ENCODE measurements at regions not wholly inside any gene's neighbourhood (a gene's known extent, or its start where the extent isn't known, plus 50 kb on each side); places are given as distances from the start of the nearest gene placed in this dataset.

GRCh38 chr5:5981562-5981961 lies 396.8 kb downstream of the MED10 start:
- Histone ChIP-seq H3K9me3 (ENCODE audit: low read length) (no peaks in the 10 kb centered on the region), H3K36me3 (ENCODE audit: insufficient read depth, low read length) (no peaks in the 10 kb centered on the region), H3K27me3 (ENCODE audit: insufficient read depth, low read length) (no peaks in the 10 kb centered on the region), H3K4me2 (ENCODE audit: low read length) (no peak overlapping the region), H3K9ac (ENCODE audit: low read length) (no peak overlapping the region), H4K20me1 (ENCODE audit: insufficient read depth, low read length) (no peaks in the 10 kb centered on the region), H3K4me3 (ENCODE audit: low read depth, low read length, poor library complexity, severe bottlenecking) (no peak overlapping the region), H3K9me2 (ENCODE audit: low read depth, low read length) (no peaks in the 10 kb centered on the region), H3K79me2 (ENCODE audit: insufficient read depth, low read length) (no peaks in the 10 kb centered on the region), H3F3A (ENCODE audit: insufficient read depth, low read length) (no peaks in the 10 kb centered on the region), H3K27ac (ENCODE audit: low read depth, low read length, poor library complexity, severe bottlenecking) (no peak overlapping the region), H2AFZ (ENCODE audit: low read length) (no peak overlapping the region), H3K4me1 (ENCODE audit: insufficient read depth, low read length, severe bottlenecking) (no peaks in the 10 kb centered on the region)
- TF ChIP-seq EZH2 (IDR thresholded peaks at IDR 0.05; ENCODE audit: borderline replicate concordance, low read length) (no peak), CTCF (IDR thresholded peaks at IDR 0.05; ENCODE audit: low read length) (no peak)

GRCh38 chr5:5980538-5980895 lies 397.8 kb downstream of the MED10 start:
- H3K27ac ChIP-seq (ENCODE audit: low read depth, low read length, poor library complexity, severe bottlenecking): no peak overlapping the region
- H3K9ac ChIP-seq (ENCODE audit: low read length): no peak overlapping the region
- H3K79me2 ChIP-seq (ENCODE audit: insufficient read depth, low read length): no peaks in the 10 kb centered on the region
- H3K36me3 ChIP-seq (ENCODE audit: insufficient read depth, low read length): no peaks in the 10 kb centered on the region
- TF ChIP-seq CTCF (IDR thresholded peaks at IDR 0.05; ENCODE audit: low read length) (no peak), EZH2 (IDR thresholded peaks at IDR 0.05; ENCODE audit: borderline replicate concordance, low read length) (no peak)
- H2AFZ ChIP-seq (ENCODE audit: low read length): no peak overlapping the region
- no peaks in the 10 kb centered on the region for H4K20me1 ChIP-seq (ENCODE audit: insufficient read depth, low read length)
- no peaks in the 10 kb centered on the region for H3K4me1 ChIP-seq (ENCODE audit: insufficient read depth, low read length, severe bottlenecking)
- no peaks in the 10 kb centered on the region for H3K27me3 ChIP-seq (ENCODE audit: insufficient read depth, low read length)
- H3K9me3 ChIP-seq (ENCODE audit: low read length): no peaks in the 10 kb centered on the region
- H3K4me2 ChIP-seq (ENCODE audit: low read length): no peak overlapping the region
- H3K9me2 ChIP-seq (ENCODE audit: low read depth, low read length): no peaks in the 10 kb centered on the region
- H3K4me3 ChIP-seq (ENCODE audit: low read depth, low read length, poor library complexity, severe bottlenecking): no peak overlapping the region
- H3F3A ChIP-seq (ENCODE audit: insufficient read depth, low read length): no peaks in the 10 kb centered on the region

DNA sequence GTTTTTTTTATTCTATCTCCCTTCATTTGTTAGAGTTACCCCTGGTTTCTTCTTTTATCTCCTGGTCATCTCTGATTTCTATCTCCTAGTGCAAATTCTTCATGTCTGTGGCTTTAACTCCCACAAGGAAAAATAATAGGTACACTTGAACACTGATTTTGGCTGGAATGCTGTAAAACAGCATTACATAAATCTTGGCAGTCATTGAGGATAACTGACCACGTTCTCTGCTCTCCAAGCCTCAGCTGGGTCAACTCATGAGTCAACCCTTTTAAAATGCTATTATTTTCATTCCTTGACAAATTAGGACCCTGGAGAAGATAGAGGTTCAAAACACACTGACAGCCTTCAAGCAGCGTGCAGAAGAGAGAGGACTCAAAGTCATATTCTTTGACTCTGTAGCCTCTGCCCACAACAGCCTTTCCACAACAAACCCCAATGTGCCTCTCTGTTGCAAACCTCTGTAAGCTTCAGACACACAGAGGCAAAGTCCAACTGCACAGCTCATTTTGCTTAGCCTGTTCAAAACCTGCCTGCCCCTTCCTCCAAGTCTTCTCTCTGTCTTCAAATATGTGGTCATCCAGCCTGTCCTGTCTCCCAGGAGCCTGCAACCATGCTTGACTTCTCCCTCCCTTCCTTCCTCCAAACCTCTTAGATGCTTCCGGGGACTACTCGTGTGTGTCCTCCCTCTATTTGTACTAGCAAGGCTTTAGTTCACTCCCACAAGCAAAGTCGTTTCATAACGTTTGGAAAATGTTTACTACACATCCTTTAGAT lies 398.4 kb downstream of the MED10 start:
- Histone ChIP-seq H3K36me3 (ENCODE audit: insufficient read depth, low read length) (no peaks in the 10 kb centered on the region), H3K9me3 (ENCODE audit: low read length) (no peaks in the 10 kb centered on the region), H2AFZ (ENCODE audit: low read length) (no peak overlapping the region), H3K4me2 (ENCODE audit: low read length) (no peak overlapping the region), H3K4me1 (ENCODE audit: insufficient read depth, low read length, severe bottlenecking) (no peaks in the 10 kb centered on the region), H3K9ac (ENCODE audit: low read length) (no peak overlapping the region), H3K79me2 (ENCODE audit: insufficient read depth, low read length) (no peaks in the 10 kb centered on the region), H3K27me3 (ENCODE audit: insufficient read depth, low read length) (no peaks in the 10 kb centered on the region), H3K4me3 (ENCODE audit: low read depth, low read length, poor library complexity, severe bottlenecking) (no peak overlapping the region), H4K20me1 (ENCODE audit: insufficient read depth, low read length) (no peaks in the 10 kb centered on the region), H3K9me2 (ENCODE audit: low read depth, low read length) (no peaks in the 10 kb centered on the region), H3F3A (ENCODE audit: insufficient read depth, low read length) (no peaks in the 10 kb centered on the region), H3K27ac (ENCODE audit: low read depth, low read length, poor library complexity, severe bottlenecking) (no peak overlapping the region)
- TF ChIP-seq CTCF (IDR thresholded peaks at IDR 0.05; ENCODE audit: low read length) (no peak), EZH2 (IDR thresholded peaks at IDR 0.05; ENCODE audit: borderline replicate concordance, low read length) (no peak)
